ENCODE measurements at regions not wholly inside any gene's neighbourhood (a gene's known extent, or its start where the extent isn't known, plus 50 kb on each side); places are given as distances from the start of the nearest gene placed in this dataset.
"Not testable (repeated sequence)": the region's sequence is repeated elsewhere in the genome, so short reads cannot be mapped to it uniquely, and the experiment has no call there.

DNA sequence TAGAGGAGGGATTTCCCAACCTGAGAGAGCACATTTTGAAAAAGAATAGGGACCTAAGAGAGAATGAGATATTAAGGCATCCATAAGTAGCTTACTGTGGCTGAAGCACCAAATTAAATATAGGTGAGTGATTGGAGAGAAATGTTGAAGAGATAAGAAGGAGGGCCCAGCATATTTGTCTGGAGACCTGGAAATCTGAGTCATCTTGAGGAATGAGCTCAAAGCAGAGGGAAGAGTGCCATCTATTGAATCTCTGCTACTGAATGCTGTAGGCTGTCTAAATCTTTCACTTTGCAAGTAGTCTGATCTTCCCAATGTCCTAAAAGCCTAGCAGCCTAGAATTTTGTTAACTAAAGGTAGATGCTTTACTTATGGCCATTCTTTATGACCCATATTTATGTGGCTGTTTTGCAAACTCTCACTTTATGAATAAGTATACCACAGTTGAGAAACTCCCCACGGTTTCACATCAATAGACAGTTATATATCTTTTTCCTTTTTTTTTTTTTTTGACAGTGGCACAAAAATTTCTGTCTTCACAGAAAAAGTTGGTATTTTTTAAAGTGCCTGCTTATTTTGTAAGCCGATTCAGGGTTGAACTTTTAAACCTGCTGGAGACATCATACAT, 2093.5 kb downstream of the LRRC4C start:
- no peaks in the 10 kb centered on the region for H3K4me1 ChIP-seq (replicated peaks)
- no peaks in the 10 kb centered on the region for H3K9me3 ChIP-seq (replicated peaks)
- H3K4me3 ChIP-seq = no peak overlapping the region
- H3K36me3 ChIP-seq = no peaks in the 10 kb centered on the region
- no peak overlapping the region for H3K27ac ChIP-seq
- H3K27me3 ChIP-seq (replicated peaks) = no peaks in the 10 kb centered on the region
- no peak for DNase-seq (ENCODE audit: low read depth in 1 of 2, low spot score in 2 of 2)

DNA sequence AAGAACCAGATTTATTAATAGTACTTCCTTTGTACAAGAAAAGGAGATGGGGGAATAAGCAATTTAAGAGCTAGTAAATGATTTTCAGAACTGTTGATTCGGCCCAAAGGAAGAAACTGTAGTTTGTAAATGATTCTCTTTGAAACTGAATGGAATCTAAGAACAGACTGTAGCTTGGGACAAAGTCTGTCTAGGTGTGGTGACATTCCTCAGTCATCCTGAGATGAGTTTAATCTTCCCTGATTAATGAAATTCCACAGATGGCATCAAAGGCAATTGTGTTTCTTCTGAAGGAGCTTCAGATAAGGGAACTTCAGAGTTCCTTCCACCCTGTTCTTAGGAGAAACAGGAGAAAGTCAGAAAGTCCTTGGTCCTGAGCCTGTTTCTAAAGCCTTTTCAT, 2095.9 kb downstream of the LRRC4C start:
- no peak overlapping the region for H3K27ac ChIP-seq
- H3K4me1 ChIP-seq (replicated peaks) = no peaks in the 10 kb centered on the region
- no peak for DNase-seq (ENCODE audit: low read depth in 1 of 2, low spot score in 2 of 2)
- H3K36me3 ChIP-seq = no peaks in the 10 kb centered on the region
- no peaks in the 10 kb centered on the region for H3K9me3 ChIP-seq (replicated peaks)
- H3K4me3 ChIP-seq = no peak overlapping the region
- no peaks in the 10 kb centered on the region for H3K27me3 ChIP-seq (replicated peaks)

DNA sequence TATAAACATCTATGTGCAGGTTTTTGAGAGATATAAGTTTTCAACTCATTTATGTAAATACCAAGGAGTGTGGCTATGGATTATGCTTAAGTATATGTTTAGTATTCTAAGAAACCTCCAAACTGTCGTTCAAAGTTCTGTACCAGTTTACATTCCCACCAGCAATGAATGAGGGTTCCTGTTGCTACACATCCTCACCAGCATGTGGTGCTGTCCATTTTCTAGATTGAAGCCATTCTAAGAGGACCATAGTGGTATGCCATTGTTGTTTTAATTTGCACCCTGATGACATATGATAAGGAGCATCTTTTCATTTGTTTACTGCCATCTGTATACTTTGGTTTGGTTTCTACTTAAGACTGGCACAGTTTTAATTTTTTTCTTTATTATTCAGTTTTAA, 2097.9 kb downstream of the LRRC4C start:
- Histone ChIP-seq H3K4me3 (no peak overlapping the region), H3K36me3 (no peaks in the 10 kb centered on the region), H3K4me1 (replicated peaks) (no peaks in the 10 kb centered on the region), H3K27me3 (replicated peaks) (no peaks in the 10 kb centered on the region), H3K9me3 (replicated peaks) (no peaks in the 10 kb centered on the region), H3K27ac (no peak overlapping the region)
- DNase-seq (ENCODE audit: low read depth in 1 of 2, low spot score in 2 of 2) = no peak

DNA sequence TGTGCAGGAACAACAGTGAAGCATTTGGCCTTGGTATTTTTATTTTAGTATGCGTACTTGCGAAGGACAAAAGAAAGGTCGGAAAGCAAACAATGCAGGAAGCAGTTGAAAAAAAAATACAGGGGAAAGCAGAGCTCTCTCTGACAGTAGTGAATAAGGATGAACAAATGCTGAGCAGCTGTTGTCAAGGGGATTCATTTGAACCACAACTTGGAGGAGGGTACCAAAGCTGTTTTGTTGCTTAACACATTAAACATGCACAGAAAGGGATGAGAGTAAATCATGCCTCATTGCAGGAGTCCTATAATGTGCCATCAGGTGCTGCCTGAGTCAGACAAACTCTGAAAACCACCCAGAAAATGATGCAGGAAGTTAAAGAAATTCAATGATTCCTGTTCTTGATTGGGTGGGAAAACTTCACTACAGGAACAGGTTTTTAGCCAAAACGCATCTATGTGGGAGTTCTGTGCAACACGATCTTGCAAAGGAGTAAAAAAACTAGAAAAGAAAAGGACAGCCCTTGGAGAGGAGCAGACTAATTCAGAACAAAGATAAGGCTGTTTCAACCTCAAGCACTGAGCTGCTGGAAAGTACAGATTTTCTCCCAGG, 2113.5 kb downstream of the LRRC4C start:
- no peak overlapping the region for H3K4me3 ChIP-seq
- no peak for DNase-seq (ENCODE audit: low read depth in 1 of 2, low spot score in 2 of 2)
- no peaks in the 10 kb centered on the region for H3K9me3 ChIP-seq (replicated peaks)
- H3K27me3 ChIP-seq (replicated peaks) = no peaks in the 10 kb centered on the region
- H3K36me3 ChIP-seq = no peaks in the 10 kb centered on the region
- H3K27ac ChIP-seq = no peak overlapping the region
- no peaks in the 10 kb centered on the region for H3K4me1 ChIP-seq (replicated peaks)

DNA sequence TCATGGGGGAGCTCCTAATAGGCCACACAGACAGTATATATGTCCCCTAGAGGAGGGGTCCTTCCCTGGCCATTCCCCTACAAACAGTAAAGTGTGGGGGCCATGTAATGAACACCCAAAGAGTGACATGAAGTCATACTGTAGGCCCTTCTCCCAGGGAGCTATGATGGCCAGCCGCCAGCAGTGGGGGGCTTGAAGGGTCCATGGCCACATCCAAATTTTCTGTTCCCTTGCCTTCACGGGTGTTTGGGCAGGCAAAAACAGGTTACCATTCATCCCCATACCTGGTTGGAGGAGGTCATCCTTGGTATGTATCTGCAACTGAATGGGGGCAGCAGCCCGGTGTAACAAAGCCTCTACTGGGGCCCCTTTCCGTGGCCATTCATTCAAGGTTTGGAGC, 2118.0 kb downstream of the LRRC4C start:
- Histone ChIP-seq H3K36me3 (no peaks in the 10 kb centered on the region), H3K27ac (no peak overlapping the region), H3K4me3 (no peak overlapping the region), H3K4me1 (replicated peaks) (no peaks in the 10 kb centered on the region), H3K9me3 (replicated peaks) (0 out of 2 replicates have a peak, but pooled peaks cover 4% of the 10 kb centered on the region), H3K27me3 (replicated peaks) (no peaks in the 10 kb centered on the region)
- DNase-seq (ENCODE audit: low read depth in 1 of 2, low spot score in 2 of 2) = no peak

DNA sequence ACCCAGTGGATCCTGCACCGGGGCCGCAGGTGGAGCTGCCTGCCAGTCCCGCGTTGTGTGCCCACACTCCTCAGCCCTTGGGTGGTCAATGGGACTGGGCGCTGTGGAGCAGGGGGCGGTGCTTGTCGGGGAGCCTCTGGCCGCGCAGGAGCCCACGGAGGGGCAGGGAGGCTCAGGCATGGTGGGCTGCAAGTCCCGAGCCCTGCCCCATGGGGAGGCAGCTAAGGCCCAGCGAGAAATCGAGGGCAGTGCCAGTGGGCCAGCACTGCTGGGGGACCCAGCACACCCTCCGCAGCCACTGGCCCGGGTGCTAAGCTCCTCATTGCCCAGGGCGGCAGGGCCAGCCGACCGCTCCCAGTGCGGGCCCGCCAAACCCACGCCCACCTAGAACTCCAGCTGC, 2126.4 kb downstream of the LRRC4C start:
- not testable (repeated sequence) for H3K27me3 ChIP-seq (replicated peaks); H3K27ac ChIP-seq; H3K36me3 ChIP-seq; DNase-seq (ENCODE audit: low read depth in 1 of 2, low spot score in 2 of 2); H3K4me1 ChIP-seq (replicated peaks); H3K9me3 ChIP-seq (replicated peaks); H3K4me3 ChIP-seq

DNA sequence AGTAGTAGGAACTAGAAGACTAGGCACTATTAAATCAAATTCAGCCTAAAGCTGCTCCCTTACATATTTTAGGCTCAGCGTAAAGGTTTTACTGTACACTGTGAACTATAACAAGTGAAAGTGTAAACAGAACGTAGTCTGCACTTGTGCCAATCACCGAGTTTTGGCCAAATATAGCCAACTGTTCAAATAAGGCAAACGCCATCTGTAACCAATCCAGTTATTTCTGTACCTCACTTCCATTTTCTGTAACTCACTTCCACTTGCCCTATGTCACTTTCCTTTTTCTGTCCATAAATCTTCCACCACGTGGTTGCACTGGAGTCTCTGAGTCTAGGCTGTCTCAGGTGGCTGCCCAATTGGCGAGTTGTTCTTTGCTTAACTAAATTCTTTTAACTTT, 2132.2 kb downstream of the LRRC4C start:
- H3K4me3 ChIP-seq = no peak overlapping the region
- H3K36me3 ChIP-seq = no peaks in the 10 kb centered on the region
- H3K27me3 ChIP-seq (replicated peaks) = no peaks in the 10 kb centered on the region
- no peak for DNase-seq (ENCODE audit: low read depth in 1 of 2, low spot score in 2 of 2)
- peaks cover 3% of the 10 kb centered on the region; the same call in 1 of the 2 replicates for H3K9me3 ChIP-seq (replicated peaks)
- H3K27ac ChIP-seq = no peak overlapping the region
- no peaks in the 10 kb centered on the region for H3K4me1 ChIP-seq (replicated peaks)

DNA sequence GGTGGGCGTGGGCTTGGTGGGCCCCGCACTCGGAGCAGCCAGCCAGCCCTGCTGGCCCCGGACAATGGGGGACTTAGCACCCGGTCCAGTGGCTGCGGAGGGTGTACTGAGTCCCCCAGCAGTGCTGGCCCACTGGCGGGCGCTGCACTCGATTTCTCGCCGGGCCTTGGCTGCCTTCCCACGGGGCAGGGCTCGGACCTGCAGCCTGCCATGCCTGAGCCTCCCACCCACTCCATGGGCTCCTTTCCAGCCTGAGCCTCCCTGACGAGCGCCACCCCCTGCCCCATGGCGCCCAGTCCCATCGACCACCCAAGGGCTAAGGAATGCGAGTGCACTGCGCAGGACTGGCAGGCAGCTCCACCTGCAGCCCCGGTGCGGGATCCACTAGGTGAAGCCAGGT, 2147.6 kb downstream of the LRRC4C start:
- not testable (repeated sequence) for H3K4me1 ChIP-seq (replicated peaks); H3K36me3 ChIP-seq; H3K9me3 ChIP-seq (replicated peaks); DNase-seq (ENCODE audit: low read depth in 1 of 2, low spot score in 2 of 2); H3K4me3 ChIP-seq; H3K27me3 ChIP-seq (replicated peaks); H3K27ac ChIP-seq

DNA sequence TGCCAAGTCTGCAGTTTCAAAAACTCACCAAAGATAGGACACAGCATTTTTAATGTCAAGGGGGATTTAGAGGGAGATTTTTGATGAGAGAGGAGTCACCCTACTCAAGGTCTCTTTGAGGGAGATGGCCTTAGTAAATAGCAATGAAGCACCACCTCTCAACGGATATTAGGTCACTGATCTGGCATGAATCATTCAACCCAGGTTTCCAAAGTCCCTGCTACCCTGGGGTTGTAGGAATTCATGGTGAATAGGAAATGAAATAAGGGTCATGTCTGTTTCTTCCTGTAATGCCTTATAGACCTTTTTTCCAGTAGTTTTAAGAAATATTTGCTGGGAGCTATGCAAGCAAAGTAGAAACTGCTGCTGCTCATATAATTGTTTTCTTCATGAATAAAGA, 2154.9 kb downstream of the LRRC4C start:
- Histone ChIP-seq H3K27ac (no peak overlapping the region), H3K36me3 (no peaks in the 10 kb centered on the region), H3K27me3 (replicated peaks) (no peaks in the 10 kb centered on the region), H3K4me3 (no peak overlapping the region), H3K9me3 (replicated peaks) (no peaks in the 10 kb centered on the region), H3K4me1 (replicated peaks) (no peaks in the 10 kb centered on the region)
- DNase-seq (ENCODE audit: low read depth in 1 of 2, low spot score in 2 of 2) = no peak

DNA sequence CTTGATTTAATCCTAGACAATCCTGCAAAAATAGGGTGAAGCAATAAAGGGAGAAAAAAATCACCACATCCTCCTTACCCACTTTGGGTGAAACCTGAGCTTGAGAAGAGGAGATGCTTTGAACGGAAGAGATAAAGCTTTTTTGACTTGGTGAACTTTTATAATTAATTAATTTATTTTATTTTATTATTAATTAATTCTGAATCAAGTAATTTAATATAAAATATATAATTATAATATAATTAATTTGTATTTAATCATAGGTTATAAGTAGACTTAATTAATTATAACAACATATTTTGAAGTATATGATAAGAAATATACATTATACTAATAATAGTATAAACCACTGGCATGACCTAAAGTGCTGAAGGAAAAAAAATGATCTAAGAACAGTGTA, 2164.8 kb downstream of the LRRC4C start:
- Histone ChIP-seq H3K27ac (no peak overlapping the region), H3K27me3 (replicated peaks) (no peaks in the 10 kb centered on the region), H3K4me3 (no peak overlapping the region), H3K36me3 (no peaks in the 10 kb centered on the region), H3K4me1 (replicated peaks) (no peaks in the 10 kb centered on the region), H3K9me3 (replicated peaks) (no peaks in the 10 kb centered on the region)
- no peak for DNase-seq (ENCODE audit: low read depth in 1 of 2, low spot score in 2 of 2)

DNA sequence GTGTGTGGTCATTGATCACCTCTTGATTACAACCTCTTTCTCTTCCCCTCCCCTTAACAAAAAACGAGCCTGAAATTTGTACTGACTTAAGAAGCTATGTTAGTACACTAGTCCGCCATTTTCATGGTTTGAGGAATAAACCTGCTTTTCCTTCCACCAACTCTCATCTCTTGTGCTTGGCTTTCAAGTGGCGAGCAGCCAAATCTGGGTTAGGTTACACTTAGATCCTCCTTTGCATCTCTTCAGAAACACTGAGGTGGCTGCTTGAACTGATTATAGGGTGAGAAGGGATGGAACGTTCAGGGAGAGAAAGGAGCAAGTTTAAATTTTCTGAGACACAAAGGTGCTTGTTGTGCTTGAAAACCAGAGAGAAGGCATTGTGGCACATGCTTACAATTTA, 2171.4 kb downstream of the LRRC4C start:
- Histone ChIP-seq H3K27me3 (replicated peaks) (no peaks in the 10 kb centered on the region), H3K4me3 (no peak overlapping the region), H3K36me3 (no peaks in the 10 kb centered on the region), H3K27ac (no peak overlapping the region), H3K9me3 (replicated peaks) (peaks cover 3% of the 10 kb centered on the region; the same call in 1 of the 2 replicates), H3K4me1 (replicated peaks) (no peaks in the 10 kb centered on the region)
- DNase-seq (ENCODE audit: low read depth in 1 of 2, low spot score in 2 of 2) = no peak

DNA sequence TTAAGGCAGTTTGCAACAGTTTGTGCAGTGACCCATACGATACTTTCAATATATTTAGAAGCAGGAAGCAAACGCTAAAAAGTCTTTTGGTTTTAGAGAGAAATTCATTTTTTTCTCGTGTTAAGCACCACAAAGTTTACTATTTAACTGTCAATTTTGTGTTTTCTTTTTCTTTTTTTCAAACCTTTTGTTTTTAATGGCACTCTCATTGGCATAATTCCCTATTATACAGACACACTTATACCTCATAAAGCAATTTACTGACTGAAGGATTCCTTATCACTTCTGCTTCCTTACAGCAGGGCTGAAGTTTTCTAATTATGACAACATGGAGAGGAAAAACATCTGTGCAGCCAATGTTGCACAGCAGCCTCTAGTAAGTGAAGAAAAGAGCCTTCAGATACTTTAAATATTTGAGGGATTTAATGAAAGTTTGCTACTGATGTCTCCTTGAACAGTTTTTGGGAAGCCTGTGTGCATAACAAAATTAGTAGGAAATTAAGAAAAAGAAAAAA, 2191.2 kb downstream of the LRRC4C start:
- Histone ChIP-seq H3K4me1 (replicated peaks) (no peaks in the 10 kb centered on the region), H3K27ac (no peak overlapping the region), H3K9me3 (replicated peaks) (no peaks in the 10 kb centered on the region), H3K4me3 (no peak overlapping the region), H3K36me3 (no peaks in the 10 kb centered on the region), H3K27me3 (replicated peaks) (no peaks in the 10 kb centered on the region)
- no peak for DNase-seq (ENCODE audit: low read depth in 1 of 2, low spot score in 2 of 2)

DNA sequence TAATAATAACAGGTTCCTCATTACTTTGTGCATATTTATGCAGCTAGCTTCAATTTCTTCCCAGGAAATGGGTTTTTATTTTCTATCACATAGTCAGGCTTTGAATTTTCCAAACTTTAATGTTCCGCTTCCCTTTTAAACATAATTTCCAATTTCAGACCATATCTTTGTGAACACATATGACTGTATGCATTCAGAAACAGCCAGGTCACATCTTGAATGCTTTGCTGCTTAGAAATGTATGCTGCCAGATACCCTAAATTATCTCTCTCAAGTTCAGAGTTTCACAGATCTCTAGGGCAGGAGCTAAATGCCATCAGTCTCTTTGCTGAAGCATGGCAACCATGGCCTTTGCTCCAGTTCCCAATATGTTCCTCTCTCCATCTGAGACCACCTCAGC, 2203.8 kb downstream of the LRRC4C start:
- H3K4me3 ChIP-seq = no peak overlapping the region
- no peak overlapping the region for H3K27ac ChIP-seq
- no peaks in the 10 kb centered on the region for H3K9me3 ChIP-seq (replicated peaks)
- no peaks in the 10 kb centered on the region for H3K36me3 ChIP-seq
- H3K27me3 ChIP-seq (replicated peaks) = no peaks in the 10 kb centered on the region
- no peak for DNase-seq (ENCODE audit: low read depth in 1 of 2, low spot score in 2 of 2)
- H3K4me1 ChIP-seq (replicated peaks) = no peaks in the 10 kb centered on the region

DNA sequence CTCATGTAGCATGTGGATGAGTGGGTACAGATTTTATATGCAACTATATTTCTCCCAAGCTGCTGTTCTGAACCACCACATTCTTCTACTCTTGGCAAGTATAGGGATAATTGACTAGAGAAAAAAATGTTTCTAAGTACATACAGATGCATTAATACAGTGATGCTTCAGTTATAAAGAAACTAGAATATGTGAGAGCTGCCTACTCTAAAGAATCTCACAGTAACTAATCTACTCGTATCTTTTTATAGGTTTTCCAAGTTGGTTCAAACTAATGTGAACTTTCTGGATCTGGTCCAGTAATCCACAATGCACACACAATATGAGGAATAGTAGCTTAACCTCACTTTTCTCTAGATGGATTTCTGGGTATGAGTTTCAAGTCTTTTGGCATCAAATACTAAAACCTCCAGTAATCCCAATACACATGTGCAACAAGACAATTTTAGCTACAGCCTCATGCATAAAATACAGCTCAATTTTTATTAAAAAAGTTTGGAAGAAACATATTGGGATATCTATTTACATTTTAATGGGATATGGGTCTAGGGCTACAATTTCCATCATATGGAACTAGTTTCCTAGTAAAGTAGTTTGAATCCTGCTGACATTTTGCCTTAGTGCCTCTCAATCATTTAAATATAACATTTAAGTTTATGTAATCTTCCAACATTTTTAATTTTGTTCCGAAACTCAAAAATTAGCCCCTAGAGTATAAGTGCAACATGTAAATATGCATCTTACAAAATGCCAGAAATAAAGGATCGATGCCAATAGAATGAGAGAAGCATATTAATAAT, 2209.7 kb downstream of the LRRC4C start:
- H3K27me3 ChIP-seq (replicated peaks) = no peaks in the 10 kb centered on the region
- H3K4me3 ChIP-seq = no peak overlapping the region
- no peak overlapping the region for H3K27ac ChIP-seq
- DNase-seq (ENCODE audit: low read depth in 1 of 2, low spot score in 2 of 2) = no peak
- H3K4me1 ChIP-seq (replicated peaks) = no peaks in the 10 kb centered on the region
- H3K9me3 ChIP-seq (replicated peaks) = no peaks in the 10 kb centered on the region
- H3K36me3 ChIP-seq = no peaks in the 10 kb centered on the region

All from SJSA1 (cell line).